Ramos (cell line): ENCODE measurements at regions not wholly inside any gene's neighbourhood (a gene's known extent, or its start where the extent isn't known, plus 50 kb on each side); places are given as distances from the start of the nearest gene placed in this dataset.

Experiments
- in situ Hi-C: fragments of 300-500 bp; cut with MboI; formaldehyde crosslinking; loops from one replicate; pipeline ENCODE4 v1.14.3; 2022; ENCODE audit warnings: low sequenced_read_pairs; ENCODE audit not compliant: unreplicated experiment

GRCh38 chr6:14713966-14714631, 531.8 kb upstream of the JARID2 start:
- in situ Hi-C loops = loop anchor here (25.0 kb wide), 1 partner anchor 502 kb away; no protein-coding TSS in a partner anchor

- in situ Hi-C loops = loop anchor here (25.0 kb wide), 1 partner anchor 503 kb away; no protein-coding TSS in a partner anchor
Measured at GRCh38 chr6:14715076-14715475, 530.8 kb upstream of the JARID2 start.

- in situ Hi-C loops = loop anchor here (25.0 kb wide), 1 partner anchor 504 kb away; no protein-coding TSS in a partner anchor
Measured at GRCh38 chr6:14716499-14717146, 529.2 kb upstream of the JARID2 start.

- in situ Hi-C loops = loop anchor here (25.0 kb wide), 1 partner anchor 505 kb away; no protein-coding TSS in a partner anchor
Measured at GRCh38 chr6:14717307-14717706, 528.6 kb upstream of the JARID2 start.

- in situ Hi-C loops = loop anchor here (25.0 kb wide), 1 partner anchor 507 kb away; no protein-coding TSS in a partner anchor
Measured at GRCh38 chr6:14718861-14719260, 527.0 kb upstream of the JARID2 start.

- in situ Hi-C loops = loop anchor here (25.0 kb wide), 1 partner anchor 507 kb away; no protein-coding TSS in a partner anchor
Measured at GRCh38 chr6:14719270-14719669, 526.6 kb upstream of the JARID2 start.

GRCh38 chr6:14720411-14721102, 525.3 kb upstream of the JARID2 start:
- in situ Hi-C loops = loop anchor here (25.0 kb wide), 1 partner anchor 508 kb away; no protein-coding TSS in a partner anchor

- in situ Hi-C loops = loop anchor here (25.0 kb wide), 1 partner anchor 509 kb away; no protein-coding TSS in a partner anchor
Measured at GRCh38 chr6:14721103-14721758, 524.6 kb upstream of the JARID2 start.

GRCh38 chr6:14722001-14722562, 523.8 kb upstream of the JARID2 start:
- in situ Hi-C loops = loop anchor here (25.0 kb wide), 1 partner anchor 510 kb away; no protein-coding TSS in a partner anchor

- in situ Hi-C loops = loop anchor here (25.0 kb wide), 1 partner anchor 510 kb away; no protein-coding TSS in a partner anchor
Measured at GRCh38 chr6:14722704-14723103, 523.2 kb upstream of the JARID2 start.

GRCh38 chr6:14723535-14724086, 522.3 kb upstream of the JARID2 start:
- in situ Hi-C loops = loop anchor here (25.0 kb wide), 1 partner anchor 511 kb away; no protein-coding TSS in a partner anchor

GRCh38 chr6:14724549-14724948, 521.3 kb upstream of the JARID2 start:
- in situ Hi-C loops = loop anchor here (25.0 kb wide), 1 partner anchor 512 kb away; no protein-coding TSS in a partner anchor

GRCh38 chr6:14726816-14727493, 518.9 kb upstream of the JARID2 start:
- in situ Hi-C loops = no loop called here

- in situ Hi-C loops = no loop called here
Measured at GRCh38 chr6:14727494-14728395, 518.1 kb upstream of the JARID2 start.

GRCh38 chr6:14728396-14729024, 517.4 kb upstream of the JARID2 start:
- in situ Hi-C loops = no loop called here

GRCh38 chr6:14729129-14729871, 516.6 kb upstream of the JARID2 start:
- in situ Hi-C loops = no loop called here

- in situ Hi-C loops = no loop called here
Measured at GRCh38 chr6:14730654-14731053, 515.2 kb upstream of the JARID2 start.
